ENCODE measurements at regions not wholly inside any gene's neighbourhood (a gene's known extent, or its start where the extent isn't known, plus 50 kb on each side); places are given as distances from the start of the nearest gene placed in this dataset.

DNA sequence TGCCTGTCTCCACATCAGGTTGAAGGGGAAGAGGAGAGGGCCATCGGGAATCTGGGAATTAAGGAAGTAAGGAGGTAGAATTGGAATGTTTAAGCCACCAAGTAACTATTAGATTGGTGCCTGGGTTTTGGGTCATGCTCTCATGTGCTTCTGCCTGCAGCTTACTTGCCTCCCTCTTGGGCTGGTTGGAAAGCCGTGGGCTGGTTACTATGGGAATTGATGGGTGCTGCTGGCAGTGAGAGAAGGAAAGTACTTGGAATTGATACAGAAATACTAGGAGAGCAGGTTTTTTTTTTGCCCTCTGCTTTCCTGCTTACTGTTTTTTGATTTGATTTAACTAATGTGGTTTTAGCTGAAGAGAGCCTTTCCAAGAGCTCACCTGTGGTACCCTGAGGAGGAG is 493.5 kb upstream of the RGS6 start:
- H3K9ac ChIP-seq (ENCODE audit: low read depth in 1 of 2, low read length in 2 of 2): no peak overlapping the region
- no peaks in the 10 kb centered on the region for H3K9me3 ChIP-seq (ENCODE audit: control insufficient read depth in 4 of 4, low read length in 3 of 4)
- DNase-seq (ENCODE audit: low spot score): no peak
- no peaks in the 10 kb centered on the region for H3K27me3 ChIP-seq (ENCODE audit: control insufficient read depth in 4 of 4, insufficient read depth in 4 of 4, low read length in 3 of 4)
- H3K27ac ChIP-seq (ENCODE audit: low read depth in 1 of 2, low read length in 2 of 2): no peak overlapping the region
- H3K4me1 ChIP-seq (ENCODE audit: control insufficient read depth in 4 of 4, insufficient read depth in 4 of 4, low read length in 3 of 4): no peaks in the 10 kb centered on the region
- TF ChIP-seq, protein P1, sequence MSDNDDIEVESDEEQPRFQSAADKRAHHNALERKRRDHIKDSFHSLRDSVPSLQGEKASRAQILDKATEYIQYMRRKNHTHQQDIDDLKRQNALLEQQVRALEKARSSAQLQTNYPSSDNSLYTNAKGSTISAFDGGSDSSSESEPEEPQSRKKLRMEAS (IDR thresholded peaks at IDR 0.05): no peak
- TF ChIP-seq JUND (IDR thresholded peaks at IDR 0.05) (no peak), FOXA2 (IDR thresholded peaks at IDR 0.05) (no peak), YY1 (IDR thresholded peaks at IDR 0.05) (no peak), HNF4A (conservative IDR thresholded peaks at IDR 0.05) (no peak), FOXA1 (IDR thresholded peaks at IDR 0.05) (no peak), SP1 (IDR thresholded peaks at IDR 0.05) (no peak), RAD21 (IDR thresholded peaks at IDR 0.05) (no peak), HNF4G (IDR thresholded peaks at IDR 0.05) (no peak), EGR1 (IDR thresholded peaks at IDR 0.05; ENCODE audit: low read depth in 2 of 2) (no peak), NR2F2 (IDR thresholded peaks at IDR 0.05) (no peak)
- TF ChIP-seq, protein P2, sequence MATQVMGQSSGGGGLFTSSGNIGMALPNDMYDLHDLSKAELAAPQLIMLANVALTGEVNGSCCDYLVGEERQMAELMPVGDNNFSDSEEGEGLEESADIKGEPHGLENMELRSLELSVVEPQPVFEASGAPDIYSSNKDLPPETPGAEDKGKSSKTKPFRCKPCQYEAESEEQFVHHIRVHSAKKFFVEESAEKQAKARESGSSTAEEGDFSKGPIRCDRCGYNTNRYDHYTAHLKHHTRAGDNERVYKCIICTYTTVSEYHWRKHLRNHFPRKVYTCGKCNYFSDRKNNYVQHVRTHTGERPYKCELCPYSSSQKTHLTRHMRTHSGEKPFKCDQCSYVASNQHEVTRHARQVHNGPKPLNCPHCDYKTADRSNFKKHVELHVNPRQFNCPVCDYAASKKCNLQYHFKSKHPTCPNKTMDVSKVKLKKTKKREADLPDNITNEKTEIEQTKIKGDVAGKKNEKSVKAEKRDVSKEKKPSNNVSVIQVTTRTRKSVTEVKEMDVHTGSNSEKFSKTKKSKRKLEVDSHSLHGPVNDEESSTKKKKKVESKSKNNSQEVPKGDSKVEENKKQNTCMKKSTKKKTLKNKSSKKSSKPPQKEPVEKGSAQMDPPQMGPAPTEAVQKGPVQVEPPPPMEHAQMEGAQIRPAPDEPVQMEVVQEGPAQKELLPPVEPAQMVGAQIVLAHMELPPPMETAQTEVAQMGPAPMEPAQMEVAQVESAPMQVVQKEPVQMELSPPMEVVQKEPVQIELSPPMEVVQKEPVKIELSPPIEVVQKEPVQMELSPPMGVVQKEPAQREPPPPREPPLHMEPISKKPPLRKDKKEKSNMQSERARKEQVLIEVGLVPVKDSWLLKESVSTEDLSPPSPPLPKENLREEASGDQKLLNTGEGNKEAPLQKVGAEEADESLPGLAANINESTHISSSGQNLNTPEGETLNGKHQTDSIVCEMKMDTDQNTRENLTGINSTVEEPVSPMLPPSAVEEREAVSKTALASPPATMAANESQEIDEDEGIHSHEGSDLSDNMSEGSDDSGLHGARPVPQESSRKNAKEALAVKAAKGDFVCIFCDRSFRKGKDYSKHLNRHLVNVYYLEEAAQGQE (IDR thresholded peaks at IDR 0.05): no peak
- TF ChIP-seq, protein P3, sequence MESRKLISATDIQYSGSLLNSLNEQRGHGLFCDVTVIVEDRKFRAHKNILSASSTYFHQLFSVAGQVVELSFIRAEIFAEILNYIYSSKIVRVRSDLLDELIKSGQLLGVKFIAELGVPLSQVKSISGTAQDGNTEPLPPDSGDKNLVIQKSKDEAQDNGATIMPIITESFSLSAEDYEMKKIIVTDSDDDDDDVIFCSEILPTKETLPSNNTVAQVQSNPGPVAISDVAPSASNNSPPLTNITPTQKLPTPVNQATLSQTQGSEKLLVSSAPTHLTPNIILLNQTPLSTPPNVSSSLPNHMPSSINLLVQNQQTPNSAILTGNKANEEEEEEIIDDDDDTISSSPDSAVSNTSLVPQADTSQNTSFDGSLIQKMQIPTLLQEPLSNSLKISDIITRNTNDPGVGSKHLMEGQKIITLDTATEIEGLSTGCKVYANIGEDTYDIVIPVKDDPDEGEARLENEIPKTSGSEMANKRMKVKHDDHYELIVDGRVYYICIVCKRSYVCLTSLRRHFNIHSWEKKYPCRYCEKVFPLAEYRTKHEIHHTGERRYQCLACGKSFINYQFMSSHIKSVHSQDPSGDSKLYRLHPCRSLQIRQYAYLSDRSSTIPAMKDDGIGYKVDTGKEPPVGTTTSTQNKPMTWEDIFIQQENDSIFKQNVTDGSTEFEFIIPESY (IDR thresholded peaks at IDR 0.05): no peak
- no peaks in the 10 kb centered on the region for H3K36me3 ChIP-seq (ENCODE audit: control insufficient read depth in 4 of 4, insufficient read depth in 3 of 4, low read depth in 1 of 4, low read length in 3 of 4)
- no peak overlapping the region for H3K4me3 ChIP-seq (ENCODE audit: low read depth in 1 of 3, low read length in 3 of 3)
- 43% methylated on average over 2 of the region's 2 CpGs for WGBS

DNA sequence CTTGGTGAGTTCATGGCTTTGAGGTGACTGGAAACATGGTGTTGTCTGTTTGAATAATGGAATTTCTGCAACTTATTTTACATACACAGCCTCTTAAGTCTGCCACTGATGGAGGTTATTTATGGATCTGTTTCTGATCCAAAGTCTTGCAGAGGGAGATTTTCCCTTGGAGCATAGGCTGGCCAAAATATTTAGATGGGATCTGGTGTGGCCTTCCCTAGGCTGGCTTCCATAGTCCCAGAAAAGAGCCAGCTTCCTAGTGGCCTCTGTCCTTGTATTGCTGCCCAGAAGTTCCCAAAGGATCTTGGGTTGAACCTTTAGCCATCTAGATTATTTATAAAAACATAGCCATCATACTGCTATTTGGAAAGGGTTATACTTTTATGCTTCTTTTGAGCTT is 491.1 kb upstream of the RGS6 start:
- TF ChIP-seq, protein P4, sequence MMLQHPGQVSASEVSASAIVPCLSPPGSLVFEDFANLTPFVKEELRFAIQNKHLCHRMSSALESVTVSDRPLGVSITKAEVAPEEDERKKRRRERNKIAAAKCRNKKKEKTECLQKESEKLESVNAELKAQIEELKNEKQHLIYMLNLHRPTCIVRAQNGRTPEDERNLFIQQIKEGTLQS (IDR thresholded peaks at IDR 0.05): no peak
- TF ChIP-seq HNF4A (conservative IDR thresholded peaks at IDR 0.05) (no peak), NR2F2 (IDR thresholded peaks at IDR 0.05) (no peak), FOXA1 (IDR thresholded peaks at IDR 0.05) (no peak), SP1 (IDR thresholded peaks at IDR 0.05) (no peak), RXRA (IDR thresholded peaks at IDR 0.05) (no peak), YY1 (IDR thresholded peaks at IDR 0.05) (no peak), RAD21 (IDR thresholded peaks at IDR 0.05) (no peak), FOXA2 (IDR thresholded peaks at IDR 0.05) (no peak), GABPA (IDR thresholded peaks at IDR 0.05 in 1 of 2, conservative IDR thresholded peaks at IDR 0.05 in 1 of 2) (no peak), TAF1 (conservative IDR thresholded peaks at IDR 0.05) (no peak), JUND (IDR thresholded peaks at IDR 0.05) (no peak), EGR1 (IDR thresholded peaks at IDR 0.05; ENCODE audit: low read depth in 2 of 2) (no peak), HNF4G (IDR thresholded peaks at IDR 0.05) (no peak)
- TF ChIP-seq, protein P2 (IDR thresholded peaks at IDR 0.05): no peak
- TF ChIP-seq, protein P1 (IDR thresholded peaks at IDR 0.05): no peak
- TF ChIP-seq, protein P5, sequence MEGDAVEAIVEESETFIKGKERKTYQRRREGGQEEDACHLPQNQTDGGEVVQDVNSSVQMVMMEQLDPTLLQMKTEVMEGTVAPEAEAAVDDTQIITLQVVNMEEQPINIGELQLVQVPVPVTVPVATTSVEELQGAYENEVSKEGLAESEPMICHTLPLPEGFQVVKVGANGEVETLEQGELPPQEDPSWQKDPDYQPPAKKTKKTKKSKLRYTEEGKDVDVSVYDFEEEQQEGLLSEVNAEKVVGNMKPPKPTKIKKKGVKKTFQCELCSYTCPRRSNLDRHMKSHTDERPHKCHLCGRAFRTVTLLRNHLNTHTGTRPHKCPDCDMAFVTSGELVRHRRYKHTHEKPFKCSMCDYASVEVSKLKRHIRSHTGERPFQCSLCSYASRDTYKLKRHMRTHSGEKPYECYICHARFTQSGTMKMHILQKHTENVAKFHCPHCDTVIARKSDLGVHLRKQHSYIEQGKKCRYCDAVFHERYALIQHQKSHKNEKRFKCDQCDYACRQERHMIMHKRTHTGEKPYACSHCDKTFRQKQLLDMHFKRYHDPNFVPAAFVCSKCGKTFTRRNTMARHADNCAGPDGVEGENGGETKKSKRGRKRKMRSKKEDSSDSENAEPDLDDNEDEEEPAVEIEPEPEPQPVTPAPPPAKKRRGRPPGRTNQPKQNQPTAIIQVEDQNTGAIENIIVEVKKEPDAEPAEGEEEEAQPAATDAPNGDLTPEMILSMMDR (IDR thresholded peaks at IDR 0.05; ENCODE audit: low read depth, low read length, missing input control): no peak
- TF ChIP-seq, protein P3 (IDR thresholded peaks at IDR 0.05): no peak
- no peak overlapping the region for H3K9ac ChIP-seq (ENCODE audit: low read depth in 1 of 2, low read length in 2 of 2)
- no peaks in the 10 kb centered on the region for H3K9me3 ChIP-seq (ENCODE audit: control insufficient read depth in 4 of 4, low read length in 3 of 4)
- H3K27me3 ChIP-seq (ENCODE audit: control insufficient read depth in 4 of 4, insufficient read depth in 4 of 4, low read length in 3 of 4): no peaks in the 10 kb centered on the region
- no peaks in the 10 kb centered on the region for H3K4me1 ChIP-seq (ENCODE audit: control insufficient read depth in 4 of 4, insufficient read depth in 4 of 4, low read length in 3 of 4)
- H3K4me3 ChIP-seq (ENCODE audit: low read depth in 1 of 3, low read length in 3 of 3): no peak overlapping the region
- no peak for DNase-seq (ENCODE audit: low spot score)
- no peak overlapping the region for H3K27ac ChIP-seq (ENCODE audit: low read depth in 1 of 2, low read length in 2 of 2)
- no peaks in the 10 kb centered on the region for H3K36me3 ChIP-seq (ENCODE audit: control insufficient read depth in 4 of 4, insufficient read depth in 3 of 4, low read depth in 1 of 4, low read length in 3 of 4)
